ENCODE measurements at regions not wholly inside any gene's neighbourhood (a gene's known extent, or its start where the extent isn't known, plus 50 kb on each side); places are given as distances from the start of the nearest gene placed in this dataset.
"Not testable (repeated sequence)": the region's sequence is repeated elsewhere in the genome, so short reads cannot be mapped to it uniquely, and the experiment has no call there.

DNA sequence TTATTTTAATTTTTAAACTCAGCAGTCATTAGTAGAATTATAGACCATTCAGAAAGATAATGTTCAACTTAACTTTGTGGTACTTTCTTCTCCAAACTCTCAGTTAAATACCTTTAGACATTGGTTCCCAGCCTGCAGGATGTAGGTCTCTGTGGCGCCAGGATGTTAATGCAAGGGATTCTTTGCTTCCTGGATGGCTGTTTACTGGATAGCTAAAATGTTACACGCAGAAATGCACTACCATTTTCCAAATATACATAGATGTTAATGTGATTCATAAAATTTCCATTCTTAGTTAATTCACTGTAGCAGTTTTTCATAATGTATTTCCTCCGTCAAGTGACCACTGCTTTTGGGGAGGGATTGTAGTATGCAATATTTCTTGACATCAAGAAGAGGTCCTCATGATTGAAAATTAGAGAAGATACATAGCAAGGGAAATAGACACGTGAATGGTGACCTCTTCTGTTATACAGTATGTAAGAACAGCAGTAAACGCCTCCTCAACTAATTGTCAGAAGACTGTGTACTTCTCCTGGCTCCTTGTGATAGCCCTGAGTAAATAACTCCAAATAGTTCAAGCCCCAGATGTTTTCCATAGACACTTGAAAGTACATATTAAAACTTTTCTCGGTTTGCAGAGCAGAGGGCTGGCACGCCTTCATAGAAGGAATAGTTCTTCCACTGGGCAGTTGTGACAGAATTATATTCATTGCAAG is 128.8 kb downstream of the LCA5 start:
- TF ChIP-seq, protein P1, sequence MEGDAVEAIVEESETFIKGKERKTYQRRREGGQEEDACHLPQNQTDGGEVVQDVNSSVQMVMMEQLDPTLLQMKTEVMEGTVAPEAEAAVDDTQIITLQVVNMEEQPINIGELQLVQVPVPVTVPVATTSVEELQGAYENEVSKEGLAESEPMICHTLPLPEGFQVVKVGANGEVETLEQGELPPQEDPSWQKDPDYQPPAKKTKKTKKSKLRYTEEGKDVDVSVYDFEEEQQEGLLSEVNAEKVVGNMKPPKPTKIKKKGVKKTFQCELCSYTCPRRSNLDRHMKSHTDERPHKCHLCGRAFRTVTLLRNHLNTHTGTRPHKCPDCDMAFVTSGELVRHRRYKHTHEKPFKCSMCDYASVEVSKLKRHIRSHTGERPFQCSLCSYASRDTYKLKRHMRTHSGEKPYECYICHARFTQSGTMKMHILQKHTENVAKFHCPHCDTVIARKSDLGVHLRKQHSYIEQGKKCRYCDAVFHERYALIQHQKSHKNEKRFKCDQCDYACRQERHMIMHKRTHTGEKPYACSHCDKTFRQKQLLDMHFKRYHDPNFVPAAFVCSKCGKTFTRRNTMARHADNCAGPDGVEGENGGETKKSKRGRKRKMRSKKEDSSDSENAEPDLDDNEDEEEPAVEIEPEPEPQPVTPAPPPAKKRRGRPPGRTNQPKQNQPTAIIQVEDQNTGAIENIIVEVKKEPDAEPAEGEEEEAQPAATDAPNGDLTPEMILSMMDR (IDR thresholded peaks at IDR 0.05; ENCODE audit: insufficient read depth, low read depth, low read length, missing control alignments): no peak
- H3K4me3 ChIP-seq (ENCODE audit: low read depth, low read length): no peak overlapping the region
- no peak for DNase-seq (ENCODE audit: low read depth)

DNA sequence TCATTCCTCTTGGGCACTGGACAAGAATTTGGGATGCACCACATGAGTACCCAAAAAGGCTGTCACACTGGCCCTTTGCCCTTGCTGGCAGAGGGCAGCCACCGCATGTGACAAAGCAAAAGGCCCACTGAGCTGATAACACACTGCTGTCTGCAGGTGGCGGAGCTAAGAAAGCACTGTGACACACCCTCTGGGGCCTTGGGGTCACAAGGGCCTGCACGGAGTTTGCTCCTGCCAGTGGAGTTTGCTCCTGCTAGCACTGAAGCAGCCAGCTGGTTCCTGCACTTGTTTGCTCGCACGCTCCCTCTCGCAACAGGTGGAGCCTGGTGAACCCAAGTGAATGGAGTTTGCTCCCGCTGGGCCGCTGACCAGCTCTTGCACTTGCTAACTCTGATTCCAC is 132.6 kb downstream of the LCA5 start:
- no peak for DNase-seq (ENCODE audit: low read depth)
- H3K4me3 ChIP-seq (ENCODE audit: low read depth, low read length): no peak overlapping the region
- TF ChIP-seq, protein P1 (IDR thresholded peaks at IDR 0.05; ENCODE audit: insufficient read depth, low read depth, low read length, missing control alignments): no peak

DNA sequence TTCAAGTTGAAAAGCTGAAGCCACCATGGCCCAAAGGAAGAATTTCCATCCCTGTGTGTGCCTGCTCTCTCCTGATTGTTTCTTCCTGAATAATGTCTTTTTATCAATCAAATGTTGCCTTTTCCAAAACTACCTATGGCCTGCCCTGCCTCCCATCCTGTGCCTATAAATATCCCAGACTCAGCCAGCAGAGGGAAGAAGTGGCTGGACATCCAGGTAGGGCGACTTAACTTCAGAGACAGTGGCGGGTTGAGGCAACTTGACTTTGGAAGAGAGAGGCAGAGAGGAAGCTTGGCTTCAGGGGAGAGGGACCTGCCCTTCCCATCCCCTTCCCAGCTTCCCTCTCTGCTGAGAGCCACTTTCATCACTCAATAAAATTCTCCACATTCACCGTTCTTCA is 133.0 kb downstream of the LCA5 start:
- H3K4me3 ChIP-seq (ENCODE audit: low read depth, low read length): no peak overlapping the region
- TF ChIP-seq, protein P1 (IDR thresholded peaks at IDR 0.05; ENCODE audit: insufficient read depth, low read depth, low read length, missing control alignments): no peak
- DNase-seq (ENCODE audit: low read depth): no peak

DNA sequence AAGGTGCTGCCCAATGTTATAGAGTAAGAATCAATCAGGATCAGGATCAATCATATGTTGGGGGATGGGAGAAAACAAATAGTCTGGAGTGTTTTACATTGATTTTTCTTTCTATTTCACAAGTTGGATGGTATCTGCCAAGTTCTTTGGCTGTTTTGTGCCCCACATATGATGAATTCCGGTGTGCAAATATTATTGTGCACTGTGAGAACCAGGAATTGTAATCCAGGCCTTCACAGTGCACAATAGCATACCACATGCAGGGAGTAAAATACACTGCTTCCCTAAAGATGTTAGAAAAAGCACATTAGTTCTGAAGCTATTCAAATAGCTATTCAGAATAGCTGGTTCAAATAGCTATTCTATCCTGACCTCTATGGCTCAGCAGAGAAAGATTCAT is 133.7 kb downstream of the LCA5 start:
- no peak overlapping the region for H3K4me3 ChIP-seq (ENCODE audit: low read depth, low read length)
- TF ChIP-seq, protein P1 (IDR thresholded peaks at IDR 0.05; ENCODE audit: insufficient read depth, low read depth, low read length, missing control alignments): no peak
- no peak for DNase-seq (ENCODE audit: low read depth)

DNA sequence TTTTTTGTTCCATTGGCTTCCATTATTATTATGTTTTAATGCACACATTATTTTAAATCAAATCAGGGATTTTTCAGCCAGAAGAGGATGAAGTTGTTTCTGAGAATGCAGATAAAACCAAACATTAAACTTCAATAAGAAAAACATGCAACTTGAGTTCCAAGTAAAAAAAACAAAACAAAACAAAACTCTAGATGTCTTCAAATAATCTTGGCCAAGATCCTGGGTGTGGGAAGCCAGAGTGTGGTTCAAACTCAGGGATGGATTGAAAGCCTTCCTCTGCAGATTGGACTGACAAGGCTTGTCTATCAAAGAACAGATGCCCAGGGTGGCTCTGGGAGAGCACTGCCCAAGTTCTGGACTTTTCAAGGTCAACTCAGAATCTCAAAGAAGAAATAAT is 134.1 kb downstream of the LCA5 start:
- TF ChIP-seq, protein P1 (IDR thresholded peaks at IDR 0.05; ENCODE audit: insufficient read depth, low read depth, low read length, missing control alignments): no peak
- no peak overlapping the region for H3K4me3 ChIP-seq (ENCODE audit: low read depth, low read length)
- DNase-seq (ENCODE audit: low read depth): no peak

DNA sequence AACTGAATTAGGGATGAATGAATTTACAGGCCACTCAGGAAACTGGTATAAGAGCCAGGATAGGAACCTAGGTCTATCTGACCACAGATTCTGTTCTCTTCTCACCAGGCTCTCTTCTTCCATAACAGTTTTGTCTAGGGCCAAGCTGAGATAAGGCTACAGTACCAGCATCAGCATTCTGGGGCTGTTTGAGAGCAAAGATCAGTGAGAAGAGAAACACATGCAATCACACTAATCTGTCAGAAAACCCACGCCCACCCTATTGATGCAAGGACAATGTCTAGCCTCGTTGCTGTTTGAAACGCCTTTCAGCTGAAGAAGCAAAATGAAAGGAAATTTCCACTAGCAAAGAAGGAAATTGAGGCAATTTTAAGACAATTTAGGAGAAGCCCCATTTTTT is 137.7 kb downstream of the LCA5 start:
- no peak overlapping the region for H3K4me3 ChIP-seq (ENCODE audit: low read depth, low read length)
- no peak for DNase-seq (ENCODE audit: low read depth)
- TF ChIP-seq, protein P1 (IDR thresholded peaks at IDR 0.05; ENCODE audit: insufficient read depth, low read depth, low read length, missing control alignments): no peak

DNA sequence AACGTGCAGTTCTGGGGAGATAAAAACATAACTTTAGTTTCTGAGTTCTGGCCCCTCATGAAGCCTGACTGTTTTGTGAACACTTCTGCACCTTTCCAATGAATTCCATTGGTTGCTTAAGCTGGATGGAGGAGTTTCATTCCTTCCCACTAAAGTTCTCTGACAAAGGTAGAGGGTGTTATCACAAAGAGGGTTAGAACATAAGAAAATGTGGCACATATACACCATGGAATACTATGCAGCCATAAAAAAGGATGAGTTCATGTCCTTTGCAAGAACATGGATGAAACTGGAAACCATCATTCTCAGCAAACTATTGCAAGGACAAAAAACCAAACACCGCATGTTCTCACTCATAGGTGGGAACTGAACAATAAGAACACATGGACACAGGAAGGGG is 138.6 kb downstream of the LCA5 start:
- not testable (repeated sequence) for DNase-seq (ENCODE audit: low read depth); H3K4me3 ChIP-seq (ENCODE audit: low read depth, low read length)
